ENCODE measurements at regions not wholly inside any gene's neighbourhood (a gene's known extent, or its start where the extent isn't known, plus 50 kb on each side); places are given as distances from the start of the nearest gene placed in this dataset.

GRCh38 chr5:60369391-60369790, 330.6 kb downstream of the DEPDC1B start (continued):
- TF ChIP-seq, protein P1, sequence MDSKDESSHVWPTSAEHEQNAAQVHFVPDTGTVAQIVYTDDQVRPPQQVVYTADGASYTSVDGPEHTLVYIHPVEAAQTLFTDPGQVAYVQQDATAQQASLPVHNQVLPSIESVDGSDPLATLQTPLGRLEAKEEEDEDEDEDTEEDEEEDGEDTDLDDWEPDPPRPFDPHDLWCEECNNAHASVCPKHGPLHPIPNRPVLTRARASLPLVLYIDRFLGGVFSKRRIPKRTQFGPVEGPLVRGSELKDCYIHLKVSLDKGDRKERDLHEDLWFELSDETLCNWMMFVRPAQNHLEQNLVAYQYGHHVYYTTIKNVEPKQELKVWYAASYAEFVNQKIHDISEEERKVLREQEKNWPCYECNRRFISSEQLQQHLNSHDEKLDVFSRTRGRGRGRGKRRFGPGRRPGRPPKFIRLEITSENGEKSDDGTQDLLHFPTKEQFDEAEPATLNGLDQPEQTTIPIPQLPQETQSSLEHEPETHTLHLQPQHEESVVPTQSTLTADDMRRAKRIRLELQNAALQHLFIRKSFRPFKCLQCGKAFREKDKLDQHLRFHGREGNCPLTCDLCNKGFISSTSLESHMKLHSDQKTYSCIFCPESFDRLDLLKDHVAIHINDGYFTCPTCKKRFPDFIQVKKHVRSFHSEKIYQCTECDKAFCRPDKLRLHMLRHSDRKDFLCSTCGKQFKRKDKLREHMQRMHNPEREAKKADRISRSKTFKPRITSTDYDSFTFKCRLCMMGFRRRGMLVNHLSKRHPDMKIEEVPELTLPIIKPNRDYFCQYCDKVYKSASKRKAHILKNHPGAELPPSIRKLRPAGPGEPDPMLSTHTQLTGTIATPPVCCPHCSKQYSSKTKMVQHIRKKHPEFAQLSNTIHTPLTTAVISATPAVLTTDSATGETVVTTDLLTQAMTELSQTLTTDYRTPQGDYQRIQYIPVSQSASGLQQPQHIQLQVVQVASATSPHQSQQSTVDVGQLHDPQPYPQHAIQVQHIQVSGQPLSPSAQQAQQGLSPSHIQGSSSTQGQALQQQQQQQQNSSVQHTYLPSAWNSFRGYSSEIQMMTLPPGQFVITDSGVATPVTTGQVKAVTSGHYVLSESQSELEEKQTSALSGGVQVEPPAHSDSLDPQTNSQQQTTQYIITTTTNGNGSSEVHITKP (tag by site-specific recombination; IDR thresholded peaks at IDR 0.05) = no peak

DNA sequence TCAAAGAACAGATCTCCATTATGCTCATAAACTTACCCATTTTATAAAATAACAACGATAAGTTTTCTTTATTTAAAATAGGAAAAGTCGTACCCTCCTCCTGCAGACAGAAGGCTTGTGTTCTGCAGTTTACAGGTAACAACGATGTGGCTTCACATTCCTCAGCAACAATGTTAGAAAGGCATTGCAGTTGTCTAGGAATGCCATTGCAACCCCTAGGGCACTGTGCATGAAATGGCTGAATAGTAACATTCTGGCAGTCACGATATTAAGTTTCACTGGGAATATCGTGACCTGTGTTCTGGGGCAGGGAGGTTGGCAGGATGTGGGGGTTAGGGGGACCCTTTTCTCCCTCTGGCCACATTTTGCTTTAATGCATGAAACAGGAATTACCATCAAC, 331.9 kb downstream of the DEPDC1B start:
- CTCF ChIA-PET = no interaction called here
- no peak for TF ChIP-seq ZNF274 (IDR thresholded peaks at IDR 0.05; ENCODE audit: low read length)
- no peak for TF ChIP-seq ZNF274 (tag by site-specific recombination; IDR thresholded peaks at IDR 0.05; ENCODE audit: borderline replicate concordance)
- TF ChIP-seq, protein P2, sequence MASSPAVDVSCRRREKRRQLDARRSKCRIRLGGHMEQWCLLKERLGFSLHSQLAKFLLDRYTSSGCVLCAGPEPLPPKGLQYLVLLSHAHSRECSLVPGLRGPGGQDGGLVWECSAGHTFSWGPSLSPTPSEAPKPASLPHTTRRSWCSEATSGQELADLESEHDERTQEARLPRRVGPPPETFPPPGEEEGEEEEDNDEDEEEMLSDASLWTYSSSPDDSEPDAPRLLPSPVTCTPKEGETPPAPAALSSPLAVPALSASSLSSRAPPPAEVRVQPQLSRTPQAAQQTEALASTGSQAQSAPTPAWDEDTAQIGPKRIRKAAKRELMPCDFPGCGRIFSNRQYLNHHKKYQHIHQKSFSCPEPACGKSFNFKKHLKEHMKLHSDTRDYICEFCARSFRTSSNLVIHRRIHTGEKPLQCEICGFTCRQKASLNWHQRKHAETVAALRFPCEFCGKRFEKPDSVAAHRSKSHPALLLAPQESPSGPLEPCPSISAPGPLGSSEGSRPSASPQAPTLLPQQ (tag by site-specific recombination; IDR thresholded peaks at IDR 0.05) = no peak
- no peak for TF ChIP-seq KLF16 (tag by site-specific recombination; IDR thresholded peaks at IDR 0.05)
- TF ChIP-seq, protein P3, sequence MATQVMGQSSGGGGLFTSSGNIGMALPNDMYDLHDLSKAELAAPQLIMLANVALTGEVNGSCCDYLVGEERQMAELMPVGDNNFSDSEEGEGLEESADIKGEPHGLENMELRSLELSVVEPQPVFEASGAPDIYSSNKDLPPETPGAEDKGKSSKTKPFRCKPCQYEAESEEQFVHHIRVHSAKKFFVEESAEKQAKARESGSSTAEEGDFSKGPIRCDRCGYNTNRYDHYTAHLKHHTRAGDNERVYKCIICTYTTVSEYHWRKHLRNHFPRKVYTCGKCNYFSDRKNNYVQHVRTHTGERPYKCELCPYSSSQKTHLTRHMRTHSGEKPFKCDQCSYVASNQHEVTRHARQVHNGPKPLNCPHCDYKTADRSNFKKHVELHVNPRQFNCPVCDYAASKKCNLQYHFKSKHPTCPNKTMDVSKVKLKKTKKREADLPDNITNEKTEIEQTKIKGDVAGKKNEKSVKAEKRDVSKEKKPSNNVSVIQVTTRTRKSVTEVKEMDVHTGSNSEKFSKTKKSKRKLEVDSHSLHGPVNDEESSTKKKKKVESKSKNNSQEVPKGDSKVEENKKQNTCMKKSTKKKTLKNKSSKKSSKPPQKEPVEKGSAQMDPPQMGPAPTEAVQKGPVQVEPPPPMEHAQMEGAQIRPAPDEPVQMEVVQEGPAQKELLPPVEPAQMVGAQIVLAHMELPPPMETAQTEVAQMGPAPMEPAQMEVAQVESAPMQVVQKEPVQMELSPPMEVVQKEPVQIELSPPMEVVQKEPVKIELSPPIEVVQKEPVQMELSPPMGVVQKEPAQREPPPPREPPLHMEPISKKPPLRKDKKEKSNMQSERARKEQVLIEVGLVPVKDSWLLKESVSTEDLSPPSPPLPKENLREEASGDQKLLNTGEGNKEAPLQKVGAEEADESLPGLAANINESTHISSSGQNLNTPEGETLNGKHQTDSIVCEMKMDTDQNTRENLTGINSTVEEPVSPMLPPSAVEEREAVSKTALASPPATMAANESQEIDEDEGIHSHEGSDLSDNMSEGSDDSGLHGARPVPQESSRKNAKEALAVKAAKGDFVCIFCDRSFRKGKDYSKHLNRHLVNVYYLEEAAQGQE (tag by site-specific recombination; IDR thresholded peaks at IDR 0.05) = no peak
- TF ChIP-seq ZNF433 (tag by site-specific recombination; IDR thresholded peaks at IDR 0.05; ENCODE audit: low read depth) = no peak
- no peak for TF ChIP-seq ZNF623 (tag by site-specific recombination; IDR thresholded peaks at IDR 0.05)
- TF ChIP-seq ZNF341 (tag by site-specific recombination; IDR thresholded peaks at IDR 0.05; ENCODE audit: low read depth) = no peak
- no peak for TF ChIP-seq ZSCAN16 (tag by site-specific recombination; IDR thresholded peaks at IDR 0.05)
- no peak for TF ChIP-seq ZNF768 (tag by site-specific recombination; IDR thresholded peaks at IDR 0.05)
- TF ChIP-seq SP7 (tag by site-specific recombination; IDR thresholded peaks at IDR 0.05) = no peak
- TF ChIP-seq, protein P4, sequence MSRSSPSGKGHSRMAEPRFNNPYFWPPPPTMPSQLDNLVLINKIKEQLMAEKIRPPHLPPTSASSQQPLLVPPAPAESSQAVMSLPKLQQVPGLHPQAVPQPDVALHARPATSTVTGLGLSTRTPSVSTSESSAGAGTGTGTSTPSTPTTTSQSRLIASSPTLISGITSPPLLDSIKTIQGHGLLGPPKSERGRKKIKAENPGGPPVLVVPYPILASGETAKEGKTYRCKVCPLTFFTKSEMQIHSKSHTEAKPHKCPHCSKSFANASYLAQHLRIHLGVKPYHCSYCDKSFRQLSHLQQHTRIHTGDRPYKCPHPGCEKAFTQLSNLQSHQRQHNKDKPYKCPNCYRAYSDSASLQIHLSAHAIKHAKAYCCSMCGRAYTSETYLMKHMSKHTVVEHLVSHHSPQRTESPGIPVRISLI (tag by site-specific recombination; IDR thresholded peaks at IDR 0.05) = no peak
- no peak for TF ChIP-seq ZNF175 (tag by site-specific recombination; IDR thresholded peaks at IDR 0.05)
- TF ChIP-seq ZBTB20 (tag by site-specific recombination; IDR thresholded peaks at IDR 0.05) = no peak
- no peak for TF ChIP-seq ZNF221 (tag by site-specific recombination; IDR thresholded peaks at IDR 0.05; ENCODE audit: borderline replicate concordance)
- H3K27ac ChIP-seq (ENCODE audit: extremely low read depth, low read depth, low read length) = no peak overlapping the region

More for the DNA sequence above, 331.9 kb downstream of the DEPDC1B start:
- Histone ChIP-seq H3K4me1 (ENCODE audit: control insufficient read depth, insufficient read depth, low read length) (no peaks in the 10 kb centered on the region), H3K4me3 (ENCODE audit: low read depth, low read length) (no peak overlapping the region), H3K9me3 (ENCODE audit: control insufficient read depth, insufficient read depth, low read depth, low read length) (no peaks in the 10 kb centered on the region), H3K36me3 (ENCODE audit: control insufficient read depth in 2 of 2, insufficient read depth in 1 of 2, low read length in 2 of 2) (no peaks in the 10 kb centered on the region)
- POLR2A ChIA-PET = no interaction called here
